Left forelimb (tissue), 1 donor: ENCODE measurements at regions not wholly inside any gene's neighbourhood (a gene's known extent, or its start where the extent isn't known, plus 50 kb on each side); places are given as distances from the start of the nearest gene placed in this dataset.

Source experiments
- DNase-seq: peaks from one replicate; pipeline ENCODE4 v3.0.0-alpha.2; 2018; ENCODE audit warnings: low spot score

DNA sequence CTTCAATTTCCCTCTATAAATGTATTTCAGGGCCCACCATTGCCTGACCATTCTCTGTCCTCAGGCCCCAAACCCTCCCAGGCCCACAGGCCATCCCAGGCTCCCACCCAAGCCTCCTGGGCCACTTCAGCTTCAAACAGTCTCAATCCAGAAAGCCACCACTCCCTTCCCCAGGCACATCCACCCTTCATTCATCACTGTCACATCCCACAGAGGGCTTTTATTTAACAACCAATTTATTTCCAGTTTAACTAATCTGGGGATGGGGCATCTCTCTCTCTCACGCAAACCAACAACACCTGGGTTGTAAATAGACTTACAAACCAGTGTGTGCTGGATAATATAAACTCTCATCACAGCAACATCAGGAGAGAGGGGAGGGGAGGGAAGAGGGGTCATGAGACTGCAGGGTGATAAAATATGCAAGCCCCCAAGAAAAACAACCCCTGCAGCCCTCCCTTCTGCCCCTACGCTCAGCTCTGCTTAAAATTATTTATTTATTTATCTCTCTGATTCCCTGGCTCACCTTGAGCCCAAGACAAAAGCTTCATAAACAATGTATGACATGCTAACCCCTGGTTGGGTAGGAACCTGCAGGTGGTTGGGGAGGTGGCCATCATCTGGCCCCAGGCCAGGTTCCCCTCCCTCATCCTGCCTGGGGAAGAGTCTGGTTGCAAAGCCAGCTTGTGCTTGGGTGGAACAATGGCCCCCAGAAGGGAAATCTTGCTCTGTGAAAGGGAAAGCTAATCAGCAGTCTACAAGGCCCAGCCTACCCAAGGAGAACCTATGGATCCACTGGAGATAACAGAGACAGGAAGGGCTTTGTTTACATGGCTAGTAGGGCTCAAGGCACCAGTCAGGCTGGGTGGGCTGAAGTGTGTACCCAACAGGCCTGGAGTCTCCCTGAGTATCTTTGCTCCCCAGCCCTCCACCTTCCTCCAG, 359.2 kb downstream of the BUD13 start:
- no peak for DNase-seq

DNA sequence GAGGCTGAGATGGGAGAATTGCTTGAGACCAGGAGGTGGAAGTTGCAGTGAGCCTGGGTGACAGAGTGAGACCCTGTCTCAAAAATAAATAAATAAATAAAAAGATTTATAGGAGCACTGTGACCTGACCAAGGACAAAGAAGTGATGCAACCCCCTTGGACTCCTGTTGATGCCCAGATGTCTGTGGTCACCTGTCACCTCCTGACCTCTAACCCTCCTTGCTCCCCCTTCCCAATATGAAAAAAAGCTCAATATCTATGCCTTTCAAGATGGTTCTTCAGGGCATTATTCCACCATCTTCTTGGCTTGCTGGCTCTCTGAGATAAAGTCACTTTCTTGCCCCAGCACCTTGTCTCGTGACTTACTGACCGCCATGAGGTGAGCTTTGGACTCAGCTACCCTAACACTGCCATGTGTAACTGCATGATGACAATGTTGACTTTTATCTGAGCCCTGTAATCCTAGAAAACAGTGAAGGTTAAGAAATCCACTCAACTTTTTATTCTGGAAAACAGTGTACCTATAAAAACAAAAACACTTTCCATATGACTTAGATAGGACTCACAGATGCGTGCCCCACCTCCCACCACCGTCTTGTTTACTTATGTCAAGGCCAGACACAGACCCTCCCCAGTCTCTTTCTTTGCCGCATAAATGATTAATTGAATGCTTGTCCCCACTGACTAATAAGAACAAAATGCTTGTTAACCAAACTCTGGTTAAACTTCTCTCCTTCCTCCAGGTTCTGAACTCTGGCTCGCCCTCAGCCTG, 360.5 kb downstream of the BUD13 start:
- no peak for DNase-seq

DNA sequence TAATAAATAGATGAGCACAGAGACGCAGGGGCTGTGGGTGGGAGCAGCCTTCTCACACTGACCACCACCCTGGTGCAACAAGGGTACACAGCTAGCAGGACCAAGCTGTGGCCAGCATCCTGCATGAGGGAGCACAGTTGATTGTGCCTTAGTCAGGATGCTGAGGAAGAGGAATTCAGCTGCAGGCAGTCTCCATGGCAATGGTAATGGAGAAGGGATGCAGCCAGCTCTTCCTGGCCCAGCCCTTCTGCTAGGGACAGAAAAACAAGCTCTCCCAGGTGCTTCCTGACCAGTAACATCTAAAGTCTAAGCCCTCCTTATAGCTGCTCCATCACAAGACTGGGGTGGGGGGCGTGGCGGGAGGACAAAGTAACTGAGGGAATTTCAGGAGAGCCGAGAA, 363.5 kb downstream of the BUD13 start:
- no peak for DNase-seq

- DNase-seq: no peak
Observed at GRCh38 chr11:116406042-116406441, 366.7 kb downstream of the BUD13 start.

DNA sequence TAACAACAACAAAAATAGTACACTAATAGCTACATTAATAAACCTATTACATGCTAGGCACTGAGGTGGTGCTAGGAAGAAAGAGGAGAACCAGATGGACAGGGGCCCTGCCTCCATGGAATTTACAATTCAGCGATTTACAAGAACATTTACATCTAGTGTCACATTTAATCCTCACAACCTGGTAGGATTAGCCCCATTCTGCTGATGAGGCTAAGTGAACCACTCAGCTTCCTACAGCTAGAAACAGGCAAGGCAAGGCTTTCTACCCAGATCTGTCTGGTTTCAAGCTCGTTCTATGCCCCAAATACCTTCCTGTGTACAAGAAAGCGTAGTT, 368.4 kb downstream of the BUD13 start:
- DNase-seq: no peak

GRCh38 chr11:116403794-116404461, 368.9 kb downstream of the BUD13 start:
- DNase-seq: no peak

GRCh38 chr11:116400081-116400480, 372.7 kb downstream of the BUD13 start:
- no peak for DNase-seq

DNA sequence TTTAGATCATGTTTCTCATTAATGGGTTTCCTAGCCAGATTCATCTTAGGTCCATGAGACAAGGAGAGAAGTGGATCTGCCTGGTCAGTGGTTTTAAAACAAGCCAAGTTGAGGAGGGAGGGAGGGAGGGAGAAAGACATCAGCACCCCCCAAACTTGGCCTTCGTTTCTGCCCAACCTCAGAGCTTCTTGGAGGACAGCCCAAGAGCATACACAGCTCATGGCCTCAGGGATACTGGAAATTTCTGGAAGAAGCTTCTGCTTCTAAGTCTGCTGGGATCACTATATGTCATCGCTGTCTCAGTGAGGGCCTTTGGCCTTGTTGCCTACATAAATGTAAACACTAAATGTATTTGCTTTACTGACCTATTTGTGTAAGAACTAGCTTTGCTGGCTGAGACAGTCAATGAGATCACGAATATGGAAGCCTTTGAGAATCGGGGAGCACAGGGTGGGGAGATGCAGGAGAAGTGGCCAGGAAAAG, 375.1 kb downstream of the BUD13 start:
- no peak for DNase-seq

DNA sequence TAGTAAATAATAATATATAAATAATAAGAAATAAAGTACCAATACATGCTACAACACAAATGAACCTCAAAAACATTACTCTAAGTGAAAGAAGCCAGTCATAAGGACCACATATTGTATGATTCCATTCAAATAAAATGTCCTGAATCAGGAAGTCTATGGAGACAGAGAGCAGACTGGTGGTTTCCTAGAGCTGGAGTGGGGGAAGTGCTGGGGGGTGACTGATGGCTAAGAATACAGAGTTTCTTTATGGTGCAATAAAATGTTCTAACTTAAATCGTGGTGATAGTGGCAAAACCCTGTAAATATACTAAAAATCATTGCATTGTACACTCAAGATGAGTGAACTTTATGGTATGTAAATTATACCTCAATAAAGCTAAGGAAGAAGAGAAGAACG, 376.5 kb downstream of the BUD13 start:
- no peak for DNase-seq

DNA sequence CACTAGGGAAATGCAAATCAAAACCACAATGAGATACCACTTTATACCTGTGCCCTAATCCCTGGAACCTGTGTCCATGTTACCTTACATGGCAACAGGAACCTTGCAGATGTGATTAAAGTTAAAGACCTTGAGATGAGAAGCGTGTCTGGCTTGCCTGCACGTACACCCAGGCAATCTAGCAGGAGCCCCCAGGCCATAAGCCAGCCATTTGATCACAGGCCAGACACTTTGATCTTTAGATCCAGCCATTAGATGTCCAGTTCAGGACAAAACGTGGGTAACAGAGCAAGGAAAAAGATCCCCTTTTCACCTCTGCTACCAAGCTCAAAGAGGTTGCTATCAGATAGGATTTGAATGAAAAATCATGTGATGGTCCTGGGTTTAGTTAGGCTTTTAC, 378.8 kb downstream of the BUD13 start:
- DNase-seq: no peak

DNA sequence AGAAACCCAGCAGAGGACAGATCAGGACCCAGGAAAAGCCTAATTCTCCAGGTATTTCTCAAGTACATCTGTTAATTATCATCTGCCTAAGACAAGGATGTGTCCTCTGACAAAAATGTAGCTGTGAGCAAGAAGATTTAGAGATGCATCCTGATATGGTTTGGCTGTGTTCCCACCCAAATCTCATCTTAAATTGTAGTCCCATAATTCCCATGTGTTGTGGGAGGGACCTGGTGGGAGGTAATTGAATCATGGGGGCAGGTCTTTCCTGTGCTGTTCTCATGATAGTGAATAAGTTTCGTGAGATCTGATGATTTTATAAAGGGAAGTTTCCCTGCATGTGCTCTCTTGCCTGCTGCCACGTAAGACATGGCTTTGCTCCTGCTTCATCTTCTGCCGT, 381.8 kb downstream of the BUD13 start:
- DNase-seq: no peak

DNA sequence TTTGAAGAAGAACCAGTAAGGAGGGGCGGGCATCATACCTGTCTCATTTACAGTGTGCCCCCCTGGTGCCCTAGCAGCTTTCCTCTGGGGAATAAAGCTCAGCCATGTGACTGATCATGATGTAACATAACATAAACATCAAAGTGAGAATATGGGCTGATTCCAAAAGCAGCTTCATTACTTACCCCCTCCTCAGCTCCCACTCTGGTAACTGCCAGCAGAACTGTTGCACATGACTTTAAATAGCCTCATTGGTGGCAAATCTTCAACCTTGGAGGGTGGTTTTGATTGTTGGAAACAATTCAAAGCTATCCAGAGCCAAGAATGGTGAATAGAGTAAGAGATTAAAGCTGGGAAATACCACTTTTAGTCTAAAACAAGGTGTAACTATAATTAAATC, 384.6 kb downstream of the BUD13 start:
- no peak for DNase-seq

GRCh38 chr11:116387641-116388040, 385.1 kb downstream of the BUD13 start:
- no peak for DNase-seq

- DNase-seq: no peak
Observed at GRCh38 chr11:116386118-116386699, 386.6 kb downstream of the BUD13 start.

GRCh38 chr11:116384876-116385275, 387.9 kb downstream of the BUD13 start:
- no peak for DNase-seq

DNA sequence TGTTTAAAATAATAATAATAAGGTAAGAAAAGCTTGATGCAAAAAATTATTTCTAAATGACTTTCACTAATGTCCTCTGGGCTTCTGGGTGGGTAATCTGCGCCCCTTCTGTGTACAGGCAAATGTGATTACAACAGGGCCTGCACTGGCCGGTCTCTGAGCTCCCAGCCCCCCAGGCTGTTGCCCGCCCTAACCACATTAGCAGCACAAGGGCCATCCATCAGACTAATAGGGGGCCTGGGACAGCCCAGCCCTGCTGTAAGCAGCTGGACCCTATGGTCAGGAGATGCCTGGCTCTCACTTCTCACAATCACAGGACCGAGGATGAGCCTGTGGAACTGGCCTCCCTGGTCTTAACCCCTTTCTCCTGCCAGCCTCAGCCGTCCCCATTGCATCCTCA, 388.4 kb downstream of the BUD13 start:
- no peak for DNase-seq

- DNase-seq: no peak
Observed at GRCh38 chr11:116379185-116379828, 393.5 kb downstream of the BUD13 start.

- no peak for DNase-seq
Observed at GRCh38 chr11:116376547-116376946, 396.2 kb downstream of the BUD13 start.

DNA sequence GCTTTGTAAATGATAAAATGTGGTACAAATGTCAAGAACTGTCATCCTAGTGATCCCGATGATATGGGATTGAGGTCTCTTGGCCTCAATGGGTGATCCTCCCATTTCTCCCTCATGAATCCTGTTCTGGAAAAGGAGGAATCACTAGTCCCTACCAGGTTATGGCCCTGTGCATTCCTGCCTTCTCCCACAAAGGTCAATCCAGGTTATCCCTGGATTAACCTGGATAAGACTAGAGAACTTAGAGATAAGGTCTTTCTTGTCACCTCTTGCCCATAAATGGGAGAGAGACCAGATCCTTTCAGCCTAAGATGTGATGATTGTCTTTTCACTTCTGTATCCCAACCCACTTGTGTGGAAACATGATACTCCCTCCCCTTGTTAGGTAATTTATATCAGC, 396.7 kb downstream of the BUD13 start:
- DNase-seq: no peak

DNA sequence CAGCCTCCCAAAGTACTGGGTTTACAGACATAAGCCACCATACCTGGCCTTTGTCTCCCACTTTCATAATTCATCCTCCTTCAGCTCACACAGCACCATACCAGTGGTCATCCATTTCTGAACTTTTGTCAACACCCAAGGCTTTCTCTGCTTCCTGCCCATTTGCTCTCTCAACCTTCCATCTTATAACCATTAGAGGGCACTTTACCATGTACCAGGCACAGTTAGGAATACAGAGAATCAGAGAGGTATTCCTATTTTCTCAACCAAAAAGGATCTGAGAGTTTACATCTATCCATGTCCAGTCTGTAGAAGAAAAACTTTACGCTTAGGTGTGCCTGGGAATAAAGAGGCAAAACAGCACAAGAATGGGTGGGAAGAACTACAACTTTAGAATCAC, 397.6 kb downstream of the BUD13 start:
- DNase-seq: no peak

DNA sequence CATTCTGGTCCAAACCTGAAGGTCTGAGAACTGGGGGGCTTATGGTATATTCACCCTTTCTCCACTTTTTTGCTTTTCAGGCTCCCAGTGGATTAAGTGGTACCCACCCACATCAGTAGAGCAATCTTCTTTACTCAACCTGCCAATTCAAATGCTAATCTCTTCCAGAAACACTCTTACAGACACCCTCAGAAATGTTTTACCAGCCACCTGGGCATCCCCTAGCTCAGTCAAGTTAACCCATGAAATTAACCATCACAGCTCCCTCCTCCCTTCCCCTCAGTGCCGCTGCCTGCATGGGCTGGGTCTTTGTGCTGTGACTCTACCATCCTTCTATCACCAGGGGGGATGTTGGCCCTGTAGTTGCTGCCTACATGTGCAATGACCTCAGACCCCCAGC, 398.7 kb downstream of the BUD13 start:
- no peak for DNase-seq
